GM19324 (cell line): ENCODE measurements at regions not wholly inside any gene's neighbourhood (a gene's known extent, or its start where the extent isn't known, plus 50 kb on each side); places are given as distances from the start of the nearest gene placed in this dataset.

ENCODE experiments used
- ATAC-seq: cut with Tn5 transposase; IDR thresholded peaks from one replicate; pipeline ENCODE4 v1.9.1; 2021; ENCODE audit warnings: mild to moderate bottlenecking, moderate library complexity; ENCODE audit not compliant: unreplicated experiment, low FRiP score

DNA sequence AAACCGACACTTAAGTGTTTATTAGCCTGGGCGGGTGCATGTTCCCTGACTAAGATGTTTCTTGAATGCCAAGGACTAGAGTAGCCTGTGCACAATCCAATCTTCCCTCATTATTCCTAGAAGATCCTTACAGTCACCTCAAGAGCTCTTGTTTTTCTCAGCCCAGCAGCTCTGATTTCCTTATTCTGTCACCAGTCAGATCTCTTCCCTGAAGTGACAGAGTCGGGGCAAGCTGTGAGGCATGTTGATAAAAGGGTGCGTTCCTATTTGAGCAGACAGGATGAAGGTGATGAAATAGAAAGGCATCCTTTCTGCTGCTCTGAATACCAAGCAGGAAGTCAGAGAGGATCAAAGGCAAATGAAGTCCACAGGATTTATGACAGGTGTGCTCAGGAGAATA lies 125.6 kb upstream of the MCTP2 start:
- no peak for ATAC-seq

GRCh38 chr15:94100863-94101262 lies 130.5 kb upstream of the MCTP2 start:
- ATAC-seq: no peak

- ATAC-seq: no peak
These were observed 131.8 kb upstream of the MCTP2 start for GRCh38 chr15:94099574-94099960.

DNA sequence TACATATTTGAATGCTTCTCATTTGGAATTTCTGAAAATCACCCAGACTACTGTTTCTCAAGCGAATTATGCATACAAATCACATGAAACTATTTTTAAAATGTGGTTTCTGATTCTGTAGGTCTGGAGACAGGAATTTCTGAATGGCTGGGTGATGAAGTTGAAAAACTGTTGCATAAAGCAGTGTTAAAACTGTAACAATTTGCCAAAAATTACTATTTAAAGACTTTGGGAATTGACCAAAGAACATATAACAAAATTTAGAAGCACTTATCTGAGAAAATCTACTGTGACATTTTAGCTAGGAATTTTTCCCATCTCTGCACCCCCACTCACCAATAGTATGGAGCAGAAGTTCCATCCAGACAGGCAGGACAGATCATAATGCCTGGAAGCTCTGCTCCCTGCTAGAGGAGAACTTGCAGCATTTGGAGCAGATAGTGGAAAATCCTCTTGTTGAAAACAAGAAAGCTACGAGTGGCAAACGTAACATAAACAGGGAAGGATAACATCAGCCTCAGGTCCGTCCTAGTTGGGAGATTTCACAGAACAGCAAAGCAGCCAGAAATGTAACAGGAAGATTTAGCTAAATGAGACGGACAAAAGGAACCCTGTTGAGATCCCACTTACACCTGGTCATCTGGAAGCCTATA lies 132.3 kb upstream of the MCTP2 start:
- no peak for ATAC-seq

- ATAC-seq: no peak
These were observed 133.8 kb upstream of the MCTP2 start for GRCh38 chr15:94097552-94097951.

DNA sequence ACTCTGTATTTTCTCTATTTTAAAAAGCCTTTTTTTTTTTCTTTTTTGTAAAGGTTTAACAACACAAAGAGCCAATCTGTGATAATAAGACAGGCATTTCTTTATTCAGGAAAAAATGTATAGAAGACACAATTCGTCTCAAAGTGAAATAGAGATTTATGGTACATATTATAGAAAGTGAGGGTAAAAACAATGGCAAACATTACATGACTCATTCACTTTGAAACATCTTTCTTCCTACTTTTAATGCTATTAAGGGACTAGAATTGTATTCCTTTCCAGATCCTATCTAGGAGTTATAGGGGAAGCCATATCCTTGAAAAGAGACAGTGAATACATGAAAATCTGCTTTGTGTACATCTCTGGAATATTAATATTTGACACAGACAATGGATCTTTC lies 137.1 kb upstream of the MCTP2 start:
- ATAC-seq: no peak

GRCh38 chr15:94086341-94086740 lies 145.0 kb upstream of the MCTP2 start:
- ATAC-seq: no peak

GRCh38 chr15:94083467-94084052 lies 147.8 kb upstream of the MCTP2 start:
- ATAC-seq: no peak

DNA sequence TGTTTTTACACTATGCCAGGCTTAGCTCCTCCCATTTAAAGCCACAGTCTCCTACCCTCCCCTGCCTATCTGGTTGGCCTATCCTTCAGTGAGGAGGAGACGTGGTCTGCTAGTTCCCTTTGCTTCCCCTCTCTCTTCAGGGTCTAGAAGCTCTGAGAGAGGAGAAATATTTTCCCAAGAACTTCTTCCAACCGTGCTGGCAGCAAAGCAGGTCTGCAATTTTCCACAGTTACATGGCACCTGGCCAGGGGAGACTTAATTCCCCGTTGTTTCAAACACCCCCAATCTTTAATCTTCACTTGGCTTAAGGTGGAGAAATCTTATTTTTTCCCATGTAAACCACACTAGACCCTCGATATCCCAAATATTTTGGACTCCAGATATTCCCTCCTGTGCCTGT lies 149.5 kb upstream of the MCTP2 start:
- ATAC-seq: no peak

DNA sequence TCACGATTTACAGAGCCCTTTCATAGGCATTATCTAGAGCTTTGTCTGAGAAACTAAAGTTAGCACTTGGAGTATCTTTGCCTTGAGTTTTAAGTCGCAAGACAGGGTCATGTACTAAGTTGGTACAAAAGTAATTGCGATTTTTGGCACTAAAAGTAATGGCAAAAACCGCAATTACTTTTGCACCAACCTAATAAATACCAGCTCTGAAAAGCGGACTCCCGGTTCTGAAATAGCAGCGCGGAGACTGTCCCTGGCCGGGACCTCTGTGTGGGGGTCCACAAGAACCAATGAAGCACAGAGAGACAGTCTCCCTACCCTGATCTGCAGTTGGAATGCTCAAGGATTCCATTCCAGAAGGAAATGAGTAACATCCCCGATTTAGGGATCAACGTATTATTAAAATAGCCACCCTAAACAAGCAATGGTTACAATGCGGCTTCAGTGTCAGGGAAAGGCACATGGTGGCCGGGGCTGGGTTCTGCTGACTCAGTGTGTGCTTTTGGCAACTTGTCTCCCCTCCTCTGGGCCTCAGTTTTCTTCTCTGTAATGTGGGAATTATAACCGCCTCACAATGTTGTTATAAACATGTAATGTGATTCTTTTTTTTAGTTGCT lies 150.3 kb upstream of the MCTP2 start:
- ATAC-seq: no peak

DNA sequence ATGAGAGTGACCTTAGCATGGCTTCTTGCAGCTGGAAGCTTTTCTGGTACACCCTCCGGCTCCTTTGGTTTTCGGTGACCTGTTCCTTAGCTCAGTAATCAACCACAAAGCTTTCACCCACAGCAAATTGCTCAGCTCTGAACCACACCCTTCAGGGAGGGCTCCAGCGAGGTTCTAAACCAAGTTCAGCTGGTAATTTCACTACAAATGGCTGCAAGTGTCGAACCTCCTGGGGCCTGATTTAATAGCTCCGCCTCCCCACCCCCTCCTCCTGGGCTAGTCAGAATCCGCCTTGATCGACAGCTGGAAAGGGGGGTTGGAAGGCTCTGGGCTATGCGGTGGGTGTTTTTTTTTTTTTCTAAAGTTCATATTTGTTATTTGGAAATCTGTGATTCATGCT lies 150.9 kb upstream of the MCTP2 start:
- no peak for ATAC-seq

DNA sequence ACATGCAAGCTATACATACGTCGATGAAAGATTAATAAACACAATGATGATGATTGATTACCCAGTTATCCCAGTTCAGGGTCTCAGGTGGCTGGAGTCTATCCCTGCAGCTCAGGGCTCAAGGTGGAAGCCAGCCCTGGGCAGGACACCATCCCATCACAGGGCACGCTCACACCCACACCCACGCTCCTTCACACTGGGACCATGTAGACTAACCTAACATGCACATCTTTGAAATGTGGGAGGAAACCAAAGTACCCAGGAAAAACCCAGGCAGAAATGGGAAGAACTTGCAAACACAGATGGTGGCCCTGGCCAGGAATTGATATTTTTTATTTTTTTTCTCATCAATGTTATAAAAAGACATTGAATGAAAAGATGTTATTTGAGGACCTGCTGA lies 151.4 kb upstream of the MCTP2 start:
- ATAC-seq: no peak

DNA sequence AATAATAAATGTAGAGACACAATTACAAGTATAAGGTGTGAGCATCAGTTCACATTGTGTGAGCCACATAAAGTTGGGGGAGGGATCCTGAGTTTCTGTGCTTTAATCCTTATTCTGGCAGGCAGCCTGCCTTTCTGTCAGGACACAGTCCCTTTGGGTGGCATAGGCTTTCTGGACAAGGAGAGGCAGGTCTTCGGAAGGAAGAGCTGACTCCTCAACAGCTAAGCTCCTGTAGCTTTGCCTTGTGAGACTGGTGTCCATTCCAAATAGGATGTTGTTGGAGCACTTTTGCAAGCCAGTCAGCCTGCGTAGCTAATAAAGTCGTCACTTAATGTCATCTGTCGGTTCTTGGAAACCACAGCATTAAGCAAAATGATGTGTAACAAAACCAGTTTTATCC lies 151.9 kb upstream of the MCTP2 start:
- ATAC-seq: no peak

GRCh38 chr15:94077938-94078337 lies 153.4 kb upstream of the MCTP2 start:
- ATAC-seq: no peak

DNA sequence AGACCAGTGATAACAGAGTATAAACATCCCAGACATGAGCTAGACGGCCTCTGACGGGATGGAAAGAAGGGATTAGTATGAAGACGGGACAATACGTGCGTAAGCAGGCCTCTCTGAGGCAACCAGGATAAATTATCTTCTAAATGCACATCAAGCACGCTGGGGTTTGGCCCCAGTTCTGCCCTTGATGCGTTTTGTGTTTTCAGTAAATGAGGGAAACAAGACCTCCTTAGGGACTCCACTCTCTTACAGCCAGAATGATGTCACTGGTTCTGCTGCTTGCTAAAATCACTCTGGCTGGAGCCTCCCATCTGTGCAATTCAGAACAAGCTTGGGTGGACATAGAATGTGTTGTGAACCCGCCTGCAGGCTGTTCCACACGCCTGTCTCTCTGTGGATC lies 156.0 kb upstream of the MCTP2 start:
- ATAC-seq: no peak

GRCh38 chr15:94070356-94071295 lies 160.7 kb upstream of the MCTP2 start:
- ATAC-seq: no peak

- ATAC-seq: no peak
These were observed 161.5 kb upstream of the MCTP2 start for GRCh38 chr15:94069844-94070243.

- no peak for ATAC-seq
These were observed 164.6 kb upstream of the MCTP2 start for GRCh38 chr15:94066811-94067210.

DNA sequence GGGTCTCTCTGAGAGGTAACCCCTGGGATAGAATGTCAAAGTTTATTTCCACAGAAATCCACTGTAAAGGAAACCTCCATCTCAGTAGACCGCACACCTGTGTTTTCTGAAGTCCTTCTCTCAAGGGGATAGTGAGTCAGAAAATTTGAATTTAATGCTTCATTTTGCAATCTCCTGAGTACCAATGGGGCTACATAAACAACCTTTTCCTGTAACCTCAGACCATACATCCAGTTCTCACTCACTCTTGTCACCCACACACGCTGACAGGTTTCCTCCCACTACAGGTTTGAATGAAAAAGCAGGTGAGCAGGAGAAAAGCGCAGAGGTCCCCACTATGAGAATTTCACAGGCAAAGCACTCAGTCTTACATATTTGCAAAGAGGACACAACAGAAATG lies 165.3 kb upstream of the MCTP2 start:
- no peak for ATAC-seq

DNA sequence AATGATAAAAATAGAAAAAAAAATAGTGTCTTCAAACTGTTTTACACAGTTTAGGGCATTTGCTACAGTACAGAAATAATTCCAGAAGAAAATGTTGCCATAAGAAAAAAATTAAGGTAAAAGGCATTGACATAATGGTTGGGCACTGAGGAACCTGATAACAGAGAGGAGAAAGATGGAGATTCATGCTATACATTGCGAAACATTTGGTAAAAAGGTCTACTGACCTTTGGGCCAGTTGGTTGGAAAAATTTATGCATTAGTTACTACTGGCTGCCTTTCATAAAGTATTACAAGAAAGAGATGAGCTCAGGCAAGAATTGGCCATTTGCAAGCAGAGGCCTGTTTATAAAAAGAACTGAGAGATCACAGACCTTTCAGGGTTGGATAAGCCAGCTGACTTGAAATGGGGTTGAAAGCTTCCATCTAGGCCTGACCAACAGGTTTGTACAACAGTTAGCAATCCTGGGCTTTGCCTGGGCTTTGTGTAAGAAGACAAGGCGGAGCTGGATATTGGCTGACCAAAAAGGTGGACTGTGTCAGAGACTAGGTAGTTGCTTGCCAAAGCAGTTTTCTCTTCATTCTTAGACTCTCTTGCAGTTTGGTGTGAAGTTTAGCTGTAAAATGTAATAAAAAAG lies 166.6 kb upstream of the MCTP2 start:
- no peak for ATAC-seq

DNA sequence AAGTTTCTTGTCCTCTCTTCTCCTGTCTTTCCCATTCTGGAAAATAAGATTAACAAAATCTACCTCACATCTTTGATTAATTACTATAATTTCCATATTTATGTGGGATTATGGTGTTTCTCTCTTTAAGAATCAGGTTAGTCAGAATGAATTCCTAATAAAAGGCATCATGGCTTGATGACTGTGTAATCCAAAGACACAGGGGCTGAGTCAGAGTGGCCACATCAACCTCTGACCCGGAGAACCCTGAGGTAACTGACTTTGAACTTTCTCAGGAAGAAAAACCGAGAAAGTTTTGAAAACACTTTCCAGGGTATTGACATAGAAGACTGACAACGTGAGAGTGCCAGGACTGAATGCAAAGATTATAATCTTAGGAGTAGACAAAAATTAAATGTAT lies 170.3 kb upstream of the MCTP2 start:
- ATAC-seq: no peak
